H9 (cell line): ENCODE measurements at regions not wholly inside any gene's neighbourhood (a gene's known extent, or its start where the extent isn't known, plus 50 kb on each side); places are given as distances from the start of the nearest gene placed in this dataset.

ENCODE experiments used
- DNase-seq: peaks from one replicate; pipeline ENCODE4 v3.0.0-alpha.2; 2017
- H2AFZ ChIP-seq: one replicate; pipeline ENCODE4 v1.6.1; 2013; ENCODE audit warnings: mild to moderate bottlenecking, low read length, control low read depth, moderate library complexity
- H2AK5ac ChIP-seq: 2 replicates; pipeline ENCODE4 v1.6.1; 2013; ENCODE audit warnings: low read length, control low read depth, mixed read lengths; ENCODE audit not compliant: insufficient read length
- H2BK120ac ChIP-seq: one replicate; pipeline ENCODE4 v1.6.1; 2013; ENCODE audit warnings: low read depth, mild to moderate bottlenecking, low read length, control low read depth, inconsistent platforms; ENCODE audit not compliant: poor library complexity, severe bottlenecking
- H2BK12ac ChIP-seq: 2 replicates; pipeline ENCODE4 v1.6.1; 2013; ENCODE audit warnings: low read length, control low read depth, mixed read lengths, low read depth; ENCODE audit not compliant: insufficient read length
- H2BK15ac ChIP-seq: 2 replicates; pipeline ENCODE4 v1.6.1; 2013; ENCODE audit warnings: low read depth, low read length, control low read depth
- H2BK20ac ChIP-seq: one replicate; pipeline ENCODE4 v1.6.1; 2013; ENCODE audit warnings: low read depth, mild to moderate bottlenecking, low read length, control low read depth, inconsistent platforms; ENCODE audit not compliant: poor library complexity, severe bottlenecking
- H2BK5ac ChIP-seq: 2 replicates; pipeline ENCODE4 v1.6.1; 2013; ENCODE audit warnings: low read length, control low read depth, mixed read lengths; ENCODE audit not compliant: insufficient read length
- H3K14ac ChIP-seq: 2 replicates; pipeline ENCODE4 v1.6.1; 2013; ENCODE audit warnings: low read length, control low read depth; ENCODE audit not compliant: insufficient read depth
- H3K18ac ChIP-seq: 2 replicates; pipeline ENCODE4 v1.6.1; 2013; ENCODE audit warnings: low read depth, mild to moderate bottlenecking, mixed read lengths, low read length, control low read depth; ENCODE audit not compliant: insufficient read length
- H3K23ac ChIP-seq: 2 replicates; pipeline ENCODE4 v1.6.1; 2013; ENCODE audit warnings: low read length, control low read depth, mixed read lengths, low read depth; ENCODE audit not compliant: insufficient read length
- H3K23me2 ChIP-seq: 2 replicates; pipeline ENCODE4 v1.6.1; 2013; ENCODE audit warnings: low read depth, mild to moderate bottlenecking, mixed read lengths, low read length, control low read depth; ENCODE audit not compliant: insufficient read length, poor library complexity, severe bottlenecking
- H3K27ac ChIP-seq: 2 replicates; pipeline ENCODE4 v1.5.1; 2013; ENCODE audit warnings: low read length, control low read depth, mixed read lengths, low read depth; ENCODE audit not compliant: insufficient read length
- H3K27me3 ChIP-seq: 2 replicates; pipeline ENCODE4 v1.6.1; 2013; ENCODE audit warnings: low read length, control low read depth, inconsistent platforms; ENCODE audit not compliant: insufficient read depth
- H3K4ac ChIP-seq: 2 replicates; pipeline ENCODE4 v1.6.1; 2013; ENCODE audit warnings: low read depth, mild to moderate bottlenecking, control low read depth, inconsistent platforms, low read length, moderate library complexity
- H3K4me1 ChIP-seq: 2 replicates; pipeline ENCODE4 v1.6.1; 2013; ENCODE audit warnings: low read length, control low read depth, inconsistent platforms; ENCODE audit not compliant: insufficient read depth
- H3K4me2 ChIP-seq: 2 replicates; pipeline ENCODE4 v1.6.1; 2013; ENCODE audit warnings: low read length, control low read depth, mixed read lengths; ENCODE audit not compliant: insufficient read length, insufficient read depth
- H3K56ac ChIP-seq: 2 replicates; pipeline ENCODE4 v1.6.1; 2013; ENCODE audit warnings: low read depth, mild to moderate bottlenecking, mixed read lengths, low read length, control low read depth; ENCODE audit not compliant: insufficient read length
- H3K79me1 ChIP-seq: 2 replicates; pipeline ENCODE4 v1.6.1; 2013; ENCODE audit warnings: low read depth, mild to moderate bottlenecking, moderate library complexity, low read length, control low read depth, inconsistent platforms; ENCODE audit not compliant: insufficient read depth, poor library complexity, severe bottlenecking
- H3K79me2 ChIP-seq: 2 replicates; pipeline ENCODE4 v1.6.1; 2013; ENCODE audit warnings: low read length, control low read depth, inconsistent platforms; ENCODE audit not compliant: insufficient read depth
- H3K9ac ChIP-seq: 2 replicates; pipeline ENCODE4 v1.6.1; 2013; ENCODE audit warnings: low read length, control low read depth, mixed read lengths; ENCODE audit not compliant: insufficient read length; ENCODE audit errors: extremely low read depth
- H3K9me3 ChIP-seq: one replicate; pipeline ENCODE4 v1.6.1; 2013; ENCODE audit warnings: low read depth, low read length, inconsistent platforms; ENCODE audit not compliant: control insufficient read depth
- H3T11ph ChIP-seq: one replicate; pipeline ENCODE4 v1.6.1; 2013; ENCODE audit warnings: mild to moderate bottlenecking, low read length, control low read depth, inconsistent platforms
- H4K20me1 ChIP-seq: one replicate; pipeline ENCODE4 v1.6.1; 2013; ENCODE audit not compliant: control insufficient read depth, insufficient read length, insufficient read depth
- H4K5ac ChIP-seq: 2 replicates; pipeline ENCODE4 v1.6.1; 2013; ENCODE audit warnings: low read depth, mild to moderate bottlenecking, mixed read lengths, low read length, control low read depth; ENCODE audit not compliant: insufficient read length
- H4K8ac ChIP-seq: replicated peaks from 2 replicates; pipeline ENCODE4 v1.6.1; 2013; ENCODE audit warnings: low read length, control low read depth, mixed read lengths, low read depth; ENCODE audit not compliant: insufficient read length
- H4K91ac ChIP-seq: 2 replicates; pipeline ENCODE4 v1.6.1; 2013; ENCODE audit warnings: low read depth, mild to moderate bottlenecking, moderate library complexity, mixed read lengths, low read length, control low read depth; ENCODE audit not compliant: insufficient read length
- H3K27ac Mint-ChIP-seq, 3 experiments: 2 replicates in 2 of 3; 3 replicates in 1 of 3; pipeline ENCODE4 v1.8.0; 2020 to 2021; ENCODE audit warnings: mixed read lengths in 3 of 3, mild to moderate bottlenecking in 1 of 3, moderate library complexity in 1 of 3
- H3K27me3 Mint-ChIP-seq: 2 replicates; pipeline ENCODE4 v1.8.0; 2021; ENCODE audit warnings: low read depth, mild to moderate bottlenecking, moderate library complexity, mixed read lengths
- H3K36me3 Mint-ChIP-seq, 3 experiments: 2 replicates in 2 of 3; 3 replicates in 1 of 3; pipeline ENCODE4 v1.8.0; 2020 to 2021; ENCODE audit warnings: low read depth in 3 of 3, mixed read lengths in 3 of 3; ENCODE audit not compliant: insufficient read depth in 1 of 3
- H3K4me1 Mint-ChIP-seq, 2 experiments: 2 replicates each; pipeline ENCODE4 v1.8.0; 2020; ENCODE audit warnings: mixed read lengths in 2 of 2
- H3K4me3 Mint-ChIP-seq, 2 experiments: 2 replicates in 1 of 2; 3 replicates in 1 of 2; pipeline ENCODE4 v1.8.0; 2020 to 2021; ENCODE audit warnings: mild to moderate bottlenecking in 2 of 2, mixed read lengths in 2 of 2, moderate library complexity in 1 of 2
- H3K9me3 Mint-ChIP-seq, 2 experiments: 2 replicates in 1 of 2; 3 replicates in 1 of 2; pipeline ENCODE4 v1.8.0; 2020; ENCODE audit warnings: mild to moderate bottlenecking in 2 of 2, mixed read lengths in 2 of 2, moderate library complexity in 1 of 2
- CTCF ChIP-seq: fragments of 200-600 bp; sonication (generic); conservative IDR thresholded peaks from 3 replicates; pipeline ENCODE4 v1.8.0; 2021; ENCODE audit warnings: antibody characterized with exemption, mild to moderate bottlenecking
- WGBS: extraction: QIAGEN DNeasy Blood & Tissue Kit; methylation state at CpG from one replicate; pipeline ENCODE4 v1.1.7; 2013; ENCODE audit warnings: missing lambda C conversion rate, low lambda C conversion rate, mixed read lengths; ENCODE audit not compliant: insufficient read length; ENCODE audit errors: extremely low coverage; 5-methylcytosine and 5-hydroxymethylcytosine counted together

GRCh38 chr9:26539867-26540493, 352.6 kb downstream of the CAAP1 start:
- no peaks in the 10 kb centered on the region; a peak in 2 of 7 replicates for H3K36me3 Mint-ChIP-seq

More at GRCh38 chr9:26539867-26540493, 352.6 kb downstream of the CAAP1 start:
- Histone ChIP-seq H2BK120ac (no peak overlapping the region), H4K91ac (no peak overlapping the region), H3K27me3 (no peaks in the 10 kb centered on the region), H2AK5ac (no peak overlapping the region), H3K9me3 (no peaks in the 10 kb centered on the region), H3K14ac (no peak overlapping the region), H4K5ac (no peak overlapping the region), H3K4ac (no peak overlapping the region), H2AFZ (no peak overlapping the region), H2BK20ac (no peak overlapping the region), H2BK12ac (no peak overlapping the region), H3K56ac (no peak overlapping the region), H3K9ac (no peak overlapping the region), H3K18ac (no peak overlapping the region), H3K23ac (no peak overlapping the region), H3K27ac (no peak overlapping the region), H3K4me2 (no peak overlapping the region), H2BK5ac (no peak overlapping the region), H3K79me2 (no peaks in the 10 kb centered on the region), H3K79me1 (no peaks in the 10 kb centered on the region), H4K20me1 (no peaks in the 10 kb centered on the region), H3T11ph (no peak overlapping the region), H2BK15ac (no peak overlapping the region), H3K4me1 (no peaks in the 10 kb centered on the region), H4K8ac (no peak overlapping the region), H3K23me2 (no peaks in the 10 kb centered on the region)
- no peak for TF ChIP-seq CTCF
- Mint-ChIP-seq H3K4me3 (no peak overlapping the region), H3K27ac (no peak overlapping the region), H3K9me3 (no peaks in the 10 kb centered on the region; a peak in 2 of 5 replicates), H3K4me1 (peaks cover 6 to 7% of the 10 kb centered on the region in 2 experiments), H3K27me3 (no peaks in the 10 kb centered on the region)
- DNase-seq, result no peak
- WGBS, result no CpG with 5 or more reads among the region's 6 CpGs
